Activated CD4-positive, alpha-beta T cell treated with anti-CD3 and anti-CD28 coated beads, Interleukin-2, Interleukin-4, amounts not matched to agents 100 ng/mL and 50 ng/mL, durations not matched to agents 16 hours and 8 hours (primary cell): ENCODE measurements at regions not wholly inside any gene's neighbourhood (a gene's known extent, or its start where the extent isn't known, plus 50 kb on each side); places are given as distances from the start of the nearest gene placed in this dataset.

Source experiments
- DNase-seq: peaks from one replicate; pipeline ENCODE4 v3.0.0-alpha.2; 2020; ENCODE audit warnings: low spot score

DNA sequence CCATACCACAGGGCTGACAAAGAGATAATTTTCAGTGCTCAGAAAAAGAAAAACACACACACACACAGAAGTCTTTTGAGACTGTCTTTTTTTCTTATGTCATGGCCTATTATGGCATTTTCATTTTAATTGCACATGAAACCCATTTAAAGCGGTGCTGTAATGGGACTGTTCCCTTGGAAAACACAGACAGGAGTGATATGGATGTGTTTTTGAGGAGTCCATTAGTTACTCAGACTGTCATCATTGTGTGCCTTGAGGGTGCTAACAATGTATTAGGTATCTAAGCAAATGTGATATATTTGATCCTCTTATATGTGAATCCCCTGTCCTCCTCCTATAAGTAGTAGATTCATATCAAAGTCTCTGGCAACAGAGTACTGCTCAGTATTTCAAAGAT lies 642.0 kb upstream of the WWC1 start:
- no peak for DNase-seq

DNA sequence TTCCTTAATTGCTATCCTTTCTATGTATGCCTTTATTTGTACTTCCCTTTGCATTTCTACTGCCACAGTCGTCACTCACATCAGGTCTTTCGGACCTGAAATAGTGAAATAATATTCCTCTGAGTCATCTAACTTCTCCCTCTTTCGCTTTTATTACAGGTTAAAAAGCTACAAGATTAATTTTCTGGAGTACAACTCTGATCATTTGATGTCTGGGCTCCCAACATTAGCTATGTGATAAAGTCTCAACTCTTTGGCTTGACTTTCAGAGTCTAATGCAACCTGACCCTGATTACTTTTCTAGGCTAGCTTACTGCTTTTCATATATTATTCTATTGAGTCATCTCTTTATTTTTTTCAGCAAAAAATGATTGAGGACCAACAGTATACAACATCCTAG lies 638.8 kb upstream of the WWC1 start:
- no peak for DNase-seq

DNA sequence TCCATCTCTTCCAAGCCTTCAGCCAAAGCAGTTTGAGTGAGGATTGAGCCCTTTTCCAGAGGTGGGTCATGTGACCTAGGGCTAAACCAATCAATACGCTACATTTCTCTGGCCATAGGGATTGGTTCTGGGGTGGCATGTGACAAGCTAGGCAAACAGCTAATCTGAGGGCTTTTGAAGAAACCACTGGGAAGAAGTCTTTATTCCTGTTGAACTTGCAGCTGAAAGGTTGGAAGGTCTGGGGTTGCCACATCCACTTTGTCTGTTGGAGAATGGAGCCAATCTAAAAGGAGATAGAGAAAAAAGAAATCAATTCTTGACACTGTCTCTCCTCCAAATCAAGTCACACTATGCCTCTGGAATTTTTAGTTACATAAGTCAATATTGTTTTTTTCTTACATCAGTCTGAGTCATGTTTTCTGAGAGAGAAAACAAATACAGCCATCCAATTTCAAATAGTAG lies 637.8 kb upstream of the WWC1 start:
- no peak for DNase-seq

DNA sequence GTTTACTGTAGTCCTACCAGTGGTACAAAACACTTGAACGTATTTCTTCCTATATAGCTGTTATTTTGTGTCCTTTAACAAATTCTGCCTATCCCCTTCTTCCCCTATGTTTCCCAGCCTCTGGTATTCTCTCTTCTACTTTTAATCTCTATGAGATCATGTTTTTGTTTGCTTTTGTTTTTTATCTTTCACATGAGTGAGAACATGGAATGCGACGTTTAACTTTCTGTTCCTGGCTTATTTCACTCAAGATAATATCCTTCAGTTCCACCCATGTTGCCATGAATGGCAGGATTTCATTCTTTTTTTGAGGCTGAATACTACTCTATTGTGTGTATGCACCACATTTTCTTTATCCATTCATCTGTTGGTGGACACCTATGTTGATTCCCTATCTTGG lies 634.4 kb upstream of the WWC1 start:
- no peak for DNase-seq

DNA sequence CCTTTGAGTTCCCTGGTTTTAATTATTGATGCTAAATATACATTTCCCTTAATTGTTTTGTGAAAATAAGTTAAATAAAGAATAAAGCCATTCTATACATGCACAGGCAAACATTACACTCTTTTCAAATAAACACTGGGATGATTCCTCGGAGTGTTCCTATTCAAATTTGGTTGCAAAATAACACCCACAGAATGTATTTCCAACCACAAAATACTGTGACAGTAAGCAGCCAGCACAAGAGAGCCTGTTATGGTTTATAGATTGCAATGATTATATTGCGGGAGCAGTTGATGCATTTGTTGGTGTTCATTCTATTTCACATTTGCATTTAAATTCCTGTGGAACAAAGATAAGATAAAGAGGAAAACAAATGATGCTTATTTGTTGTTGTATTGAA lies 632.6 kb upstream of the WWC1 start:
- DNase-seq, result no peak

DNA sequence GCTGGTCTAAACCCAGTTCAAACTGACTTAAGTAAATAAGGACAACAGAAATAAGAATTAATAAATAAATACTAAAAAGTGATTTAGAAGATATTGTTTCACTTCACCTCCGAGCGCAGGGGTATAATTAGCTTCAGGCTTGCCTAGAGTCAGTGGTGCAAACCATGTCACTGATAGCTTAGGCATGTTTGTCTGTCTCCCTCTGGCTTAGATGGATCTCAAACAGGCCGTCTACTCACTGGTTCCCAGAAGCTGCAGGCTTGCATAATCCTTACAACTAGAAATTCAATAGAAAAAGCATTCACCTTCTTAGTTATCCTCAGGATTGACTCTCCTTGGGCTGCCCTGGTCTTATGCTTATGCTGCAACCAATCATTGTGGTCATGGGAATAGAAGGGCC lies 629.8 kb upstream of the WWC1 start:
- no peak for DNase-seq

DNA sequence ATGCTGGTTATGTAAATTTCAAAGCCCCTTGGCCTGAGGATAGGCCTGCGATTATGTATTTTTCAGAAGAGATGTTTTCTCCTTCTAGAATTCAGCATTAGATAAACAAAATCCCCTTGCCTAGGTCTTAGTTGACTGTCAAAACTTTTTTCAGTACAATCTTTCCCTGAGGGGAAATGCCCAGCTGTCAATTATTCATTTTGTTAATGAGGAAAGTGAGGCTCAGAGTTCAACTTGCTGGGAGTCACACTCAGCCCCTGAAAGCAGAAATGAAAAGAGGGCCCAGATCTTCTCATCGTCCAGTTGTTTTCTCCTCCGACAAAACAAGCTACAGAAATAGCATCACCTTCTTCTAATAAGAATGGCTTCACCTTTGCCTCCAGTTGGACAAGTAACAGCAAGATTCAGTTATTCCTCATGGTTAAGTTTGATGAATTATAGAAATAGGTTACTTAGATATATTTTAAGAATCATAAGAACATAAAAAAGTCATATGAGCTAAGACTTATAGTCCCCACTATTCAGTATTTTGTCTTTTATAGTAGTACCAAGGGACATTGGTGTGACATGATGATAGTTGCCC lies 627.1 kb upstream of the WWC1 start:
- no peak for DNase-seq

DNA sequence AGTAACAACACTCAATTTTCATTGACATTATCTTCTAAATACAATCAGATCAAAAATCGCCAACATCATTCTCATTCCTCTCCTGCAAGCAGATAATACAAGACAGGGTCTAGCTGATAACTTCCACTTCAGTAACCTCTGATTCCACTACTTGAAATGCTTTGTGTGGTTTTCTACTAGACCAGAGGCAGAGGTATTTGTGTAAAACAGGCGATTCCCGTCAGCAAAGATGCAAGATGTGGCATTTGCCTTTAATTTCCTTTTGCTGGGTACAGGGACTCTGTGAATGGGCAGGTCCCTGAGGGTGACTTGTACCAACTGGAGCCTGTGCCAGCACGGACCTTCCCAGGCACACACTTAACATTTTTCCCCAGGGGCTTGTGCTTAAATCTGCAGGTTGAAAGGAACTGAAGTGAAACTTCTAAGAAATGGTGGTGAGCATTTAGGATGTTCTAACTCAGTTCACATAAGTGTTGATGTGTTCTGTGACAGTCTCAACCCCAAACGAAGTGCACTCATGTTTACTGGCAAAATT lies 625.5 kb upstream of the WWC1 start:
- DNase-seq, result no peak

DNA sequence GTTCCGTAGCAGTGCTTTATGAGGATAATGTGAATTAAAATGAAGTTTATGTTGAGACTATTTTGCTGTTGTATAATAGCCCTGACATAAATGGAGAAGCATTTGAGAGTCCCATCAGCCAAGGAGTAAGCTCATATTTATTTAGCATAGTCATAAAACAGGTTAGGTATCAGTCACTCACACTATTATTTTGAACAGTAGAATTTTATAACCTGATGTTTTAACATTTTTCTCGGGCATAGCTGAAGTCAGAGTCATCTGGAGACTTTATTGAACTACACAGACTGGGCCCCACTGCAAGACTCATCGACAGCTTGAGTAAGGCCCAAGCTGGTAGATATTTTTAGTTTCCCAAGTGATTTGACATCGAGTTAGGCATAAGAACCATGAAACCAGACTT lies 620.3 kb upstream of the WWC1 start:
- DNase-seq, result no peak

DNA sequence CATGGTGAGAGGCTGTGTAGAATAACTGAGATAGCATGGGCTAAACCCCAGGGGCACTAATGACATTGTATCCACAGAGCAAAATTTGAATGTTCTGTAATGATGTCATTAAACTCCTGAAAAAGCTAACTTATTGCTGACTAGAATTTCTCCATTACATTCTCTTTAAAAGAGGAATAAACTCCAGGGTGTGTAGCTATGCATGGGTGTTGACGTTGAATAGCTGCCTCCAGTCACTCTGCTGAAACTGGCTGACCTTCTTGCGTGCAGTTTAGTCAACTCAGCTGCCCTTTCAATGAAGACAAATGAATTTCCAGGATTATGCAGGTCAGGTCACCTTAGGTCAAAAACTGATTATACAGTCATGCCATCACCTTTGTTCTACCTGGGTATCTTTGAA lies 617.5 kb upstream of the WWC1 start:
- DNase-seq, result no peak

DNA sequence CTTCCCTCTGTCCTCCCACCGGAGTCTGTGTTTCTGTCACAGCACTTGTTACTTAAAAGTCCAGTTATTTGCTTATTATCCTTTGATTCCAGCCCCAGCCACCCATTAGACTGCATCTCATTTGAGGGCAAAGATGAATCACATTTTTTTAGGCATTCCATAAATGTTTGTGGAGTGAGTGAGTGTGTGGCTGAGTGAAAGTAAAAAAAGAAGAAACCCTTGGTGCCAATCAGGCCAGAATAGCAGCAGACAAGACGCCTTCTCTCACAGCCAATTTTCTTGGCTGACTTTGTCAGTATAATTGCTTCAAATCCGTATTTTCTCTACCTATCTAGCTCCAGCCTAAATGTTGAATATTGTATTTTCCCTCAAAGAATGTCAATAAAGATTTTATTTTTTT lies 613.0 kb upstream of the WWC1 start:
- no peak for DNase-seq

DNA sequence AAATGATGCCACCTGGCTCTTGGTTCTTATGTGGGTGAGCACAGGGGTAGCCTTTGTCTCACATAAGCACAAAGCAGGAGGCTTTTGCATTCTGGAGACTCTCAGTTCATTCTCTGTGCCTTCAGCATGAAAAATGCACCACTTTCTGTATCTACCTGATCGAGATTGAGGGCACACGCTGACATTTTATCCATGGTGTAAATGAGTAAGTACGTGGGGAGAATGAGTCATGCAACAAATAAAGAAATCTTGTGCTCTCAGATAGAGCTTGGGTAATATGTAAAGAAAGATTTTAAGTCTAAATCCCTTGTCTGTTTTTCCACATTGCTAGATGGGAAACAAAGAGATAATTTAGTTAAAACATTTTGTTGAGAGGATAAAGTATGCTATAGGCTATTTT lies 607.2 kb upstream of the WWC1 start:
- DNase-seq, result no peak

DNA sequence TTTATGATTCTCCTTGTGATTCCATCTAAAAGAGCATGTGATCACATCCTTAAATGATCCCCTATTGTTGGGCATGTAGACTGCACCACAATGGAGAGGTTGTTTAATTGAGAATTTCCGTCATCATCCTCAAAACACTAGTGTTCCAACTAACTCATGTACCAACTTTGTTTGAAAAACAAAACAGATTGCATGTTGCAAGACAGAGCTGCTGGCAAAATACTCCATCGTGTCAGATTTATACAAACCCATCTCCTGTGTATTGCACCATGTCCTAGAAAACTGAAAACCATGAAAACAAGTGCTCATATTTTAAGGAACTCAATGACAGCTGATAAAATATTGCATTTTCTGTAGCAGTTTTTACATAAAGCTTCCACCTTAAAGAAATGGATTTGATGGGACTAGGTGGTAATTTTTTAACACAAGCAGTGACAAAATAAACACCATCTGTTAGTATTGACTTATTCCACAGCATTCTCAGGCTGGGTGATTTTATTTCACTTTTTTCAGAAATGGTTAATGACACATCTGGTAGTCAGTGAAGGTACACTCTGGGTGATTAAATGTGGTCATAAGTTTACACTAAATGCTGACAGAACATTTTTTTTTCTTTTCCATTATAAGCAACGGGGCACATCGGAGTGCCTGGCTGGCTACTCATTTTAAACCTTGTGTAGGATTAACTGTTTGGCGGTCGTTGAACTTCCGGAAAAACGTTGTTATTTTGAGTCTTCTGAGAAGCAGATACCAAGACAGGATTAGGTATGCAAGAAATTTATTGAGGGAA lies 602.9 kb upstream of the WWC1 start:
- no peak for DNase-seq

DNA sequence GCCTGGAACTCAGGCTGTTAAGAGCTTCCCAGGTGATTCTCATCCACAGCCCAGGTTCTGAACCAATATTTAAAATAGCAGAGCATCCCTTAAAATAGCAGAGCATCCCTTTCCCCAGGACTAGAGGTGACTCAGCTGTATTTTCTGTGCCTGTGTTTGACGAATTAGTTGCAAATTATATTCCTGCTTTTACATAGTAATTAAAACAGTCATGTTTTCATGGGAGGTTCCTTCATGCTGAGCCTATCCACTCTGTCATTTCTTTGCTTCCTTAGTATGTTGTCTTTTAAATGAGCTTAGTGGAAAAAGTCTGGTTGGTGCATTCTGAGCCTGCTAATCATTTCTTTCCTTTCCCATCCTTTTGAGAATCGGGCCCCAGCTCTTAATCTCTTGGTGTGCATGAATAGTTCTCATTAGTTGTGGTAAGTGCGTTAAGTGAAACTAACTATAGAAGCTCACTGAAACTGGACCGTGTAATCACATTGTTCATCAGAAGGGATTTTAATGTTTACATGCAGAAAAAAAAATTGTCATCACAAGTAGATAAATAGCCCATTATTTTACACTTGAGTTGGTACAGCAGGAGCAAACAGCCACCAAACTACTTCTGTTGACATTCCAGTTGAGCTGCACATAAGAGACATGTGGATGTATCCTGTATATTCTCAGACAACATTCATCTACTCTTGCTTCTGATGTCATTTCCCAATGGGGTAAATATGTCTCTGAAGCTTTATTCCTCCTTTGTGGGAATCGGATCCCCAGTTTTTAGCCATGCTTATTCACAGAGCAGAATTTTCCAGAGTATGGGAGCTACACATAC lies 596.9 kb upstream of the WWC1 start:
- DNase-seq, result no peak

DNA sequence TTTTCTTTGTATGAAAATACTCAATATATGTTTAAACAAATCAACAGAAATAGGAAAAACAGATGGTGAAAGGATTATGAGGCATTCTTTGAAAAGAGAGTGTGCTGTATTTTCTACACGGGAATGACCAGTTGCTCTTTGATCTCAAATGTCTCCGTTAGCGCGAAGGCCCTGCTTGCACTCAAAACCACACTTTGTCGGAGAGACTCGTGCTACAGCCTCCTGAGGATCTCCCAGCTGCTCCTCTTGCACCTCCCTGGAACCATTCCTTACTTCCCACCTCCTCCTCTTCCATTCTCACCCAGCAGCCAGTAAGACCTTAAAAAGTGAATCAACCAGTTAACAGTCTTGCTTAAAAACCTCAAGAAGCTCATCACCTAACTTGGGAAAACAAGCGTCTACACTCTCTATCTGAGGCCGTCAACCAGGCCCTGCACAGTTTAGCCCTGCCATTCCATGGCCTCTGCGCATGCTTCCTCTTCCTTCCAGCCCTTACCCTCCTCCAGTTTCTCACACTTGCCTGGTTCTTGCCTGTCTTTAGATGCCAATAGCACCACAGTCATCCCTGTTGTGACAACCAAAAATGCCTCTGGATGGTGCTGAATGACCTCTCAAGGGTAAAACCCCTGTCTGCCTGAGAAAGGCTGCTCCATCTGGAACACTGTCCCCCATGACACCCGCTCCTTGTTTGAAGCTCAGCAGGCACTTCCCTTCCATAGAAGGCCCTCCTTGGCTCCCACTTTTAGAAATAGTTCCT lies 594.7 kb upstream of the WWC1 start:
- DNase-seq, result no peak

DNA sequence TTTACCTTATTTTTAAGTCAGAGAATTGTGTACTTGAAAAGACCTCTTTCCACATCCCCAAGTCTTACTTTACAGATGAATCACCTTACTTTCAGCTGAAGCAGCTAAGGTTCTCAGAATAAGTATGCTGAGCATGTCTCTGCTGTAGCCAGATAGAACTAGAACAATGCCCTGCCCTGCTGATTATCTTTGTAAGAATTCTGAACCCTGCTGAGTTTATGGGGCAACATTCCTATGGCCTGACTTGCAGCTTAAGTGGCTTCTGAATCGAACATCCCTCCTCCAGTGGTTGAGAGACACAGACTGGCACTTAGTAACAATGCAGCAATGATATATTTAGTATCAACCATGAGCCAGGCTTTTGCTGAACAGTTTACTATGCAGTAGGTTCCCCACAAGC lies 592.0 kb upstream of the WWC1 start:
- DNase-seq, result no peak

DNA sequence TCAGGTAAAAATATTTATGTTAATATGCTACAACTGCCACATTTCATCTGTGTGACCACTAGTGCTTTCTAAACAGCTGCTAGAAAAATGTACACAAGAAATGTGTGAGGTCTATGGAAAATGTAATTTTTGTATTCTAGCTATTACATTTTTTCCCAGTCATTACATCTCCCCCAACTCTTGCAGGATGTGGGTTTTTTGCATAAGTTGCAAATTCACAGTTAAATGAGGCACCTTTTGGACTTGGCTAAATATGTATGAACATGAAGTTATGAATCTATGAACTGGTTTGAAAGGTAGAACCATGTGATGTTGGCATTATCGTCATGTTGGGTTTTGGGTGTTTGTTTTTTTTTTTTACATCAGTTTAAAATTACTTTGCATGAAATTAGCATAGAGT lies 590.4 kb upstream of the WWC1 start:
- DNase-seq, result no peak

DNA sequence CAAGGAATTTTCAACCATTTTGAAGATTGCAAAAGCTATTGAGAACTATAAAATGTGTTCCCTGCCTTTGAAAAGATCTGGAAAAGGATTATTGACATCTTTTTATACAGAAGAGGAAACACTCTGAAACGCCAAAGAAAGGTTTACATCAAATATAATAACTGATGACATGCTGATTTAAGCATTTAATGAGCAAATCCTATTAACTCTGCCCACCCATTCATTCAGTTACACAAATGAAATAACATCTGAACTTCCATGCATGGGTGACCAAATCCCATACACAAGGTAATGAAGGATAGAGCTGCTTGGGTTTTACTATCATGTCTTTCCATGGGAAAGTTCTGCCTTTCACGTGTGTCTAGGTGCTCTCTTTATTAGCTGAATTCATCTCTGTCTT lies 589.4 kb upstream of the WWC1 start:
- DNase-seq, result no peak

DNA sequence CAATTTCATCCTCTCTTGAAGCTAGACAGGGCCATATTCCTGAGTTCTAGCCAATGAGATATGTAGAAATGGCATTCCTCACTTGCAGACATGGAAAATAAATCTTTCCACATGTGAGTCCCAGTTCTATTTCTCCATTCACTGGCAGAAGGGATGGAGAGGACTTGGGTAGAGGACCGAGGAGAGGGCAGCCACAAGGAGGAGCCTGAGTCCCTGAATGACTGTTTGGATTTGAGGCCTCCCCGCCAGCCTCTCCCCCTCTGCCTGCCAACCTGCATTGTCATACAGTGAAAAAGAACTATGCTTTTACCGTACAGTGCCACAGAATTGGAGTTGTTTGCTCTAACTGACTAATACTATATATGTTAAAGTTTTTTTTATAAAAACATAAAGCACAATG lies 583.0 kb upstream of the WWC1 start:
- DNase-seq, result no peak

DNA sequence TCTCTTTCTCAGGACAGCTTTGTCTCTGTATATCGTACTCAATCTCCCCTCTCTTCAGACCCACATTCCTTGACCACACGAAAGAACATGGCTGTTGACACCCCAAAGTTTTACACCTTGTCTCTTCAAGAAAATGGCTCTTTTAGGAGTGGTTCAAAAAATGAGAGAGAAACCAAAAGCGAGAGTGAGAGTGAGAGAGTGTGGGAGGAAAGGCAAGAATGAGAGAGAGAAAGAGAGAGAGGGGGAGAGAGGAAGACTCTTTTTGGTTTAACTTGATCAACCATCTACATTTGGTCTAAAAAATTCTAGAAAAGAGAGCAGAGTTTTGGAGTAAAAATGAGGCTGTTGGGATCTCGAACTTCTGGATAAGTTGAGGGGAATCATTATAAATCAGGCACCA lies 581.8 kb upstream of the WWC1 start:
- DNase-seq, result no peak

DNA sequence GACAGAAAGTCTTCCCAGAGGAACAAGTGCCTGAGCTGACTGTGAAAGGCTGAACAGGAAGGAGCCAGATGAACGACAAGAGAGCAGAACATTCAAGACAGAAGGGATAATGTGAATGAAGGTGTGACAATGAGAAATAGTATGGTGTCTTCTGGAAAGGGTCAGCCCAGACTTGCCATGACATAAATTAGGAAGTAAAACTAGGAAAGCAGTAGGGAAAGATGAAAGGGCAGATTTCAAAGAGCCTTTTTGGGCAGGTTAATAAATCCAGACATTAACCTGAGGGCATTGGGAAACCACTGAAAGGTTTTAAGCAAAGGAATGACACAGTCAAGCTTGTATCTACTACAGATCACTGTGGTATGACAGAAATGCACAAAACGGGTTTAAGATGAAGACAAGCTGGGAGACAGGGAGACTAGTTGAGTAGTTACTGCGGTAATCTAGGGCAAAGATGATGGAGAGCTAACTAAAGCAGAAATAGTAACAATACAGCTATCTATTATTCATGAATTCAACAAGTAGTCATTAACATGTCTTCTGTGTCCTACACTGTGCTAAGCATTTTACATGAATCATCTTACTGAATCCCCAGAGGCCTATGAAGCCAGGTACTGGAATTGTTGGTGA lies 580.9 kb upstream of the WWC1 start:
- DNase-seq, result no peak
